Tibial nerve (tissue), 4 donors: ENCODE measurements at regions not wholly inside any gene's neighbourhood (a gene's known extent, or its start where the extent isn't known, plus 50 kb on each side); places are given as distances from the start of the nearest gene placed in this dataset.

Experiments used
- CTCF ChIP-seq, 5 experiments: fragments of 200-600 bp in 3 of 5; fragments of 450-650 bp in 2 of 5; sonication (generic) in 3 of 5; IDR thresholded peaks; one replicate each; pipeline ENCODE4 v1.5.1; 2016 to 2019; ENCODE audit warnings: antibody characterized with exemption in 5 of 5, mild to moderate bottlenecking in 3 of 5, moderate library complexity in 2 of 5
- EP300 ChIP-seq, 2 donors: sonication (generic); formaldehyde crosslinking; IDR thresholded peaks; one replicate each; pipeline ENCODE4 v1.6.1; 2017; ENCODE audit warnings: antibody characterized with exemption in 2 of 2, mild to moderate bottlenecking in 1 of 2
- POLR2A ChIP-seq, 2 donors: fragments of 450-650 bp; IDR thresholded peaks; one replicate each; pipeline ENCODE4 v1.6.1; 2017; ENCODE audit warnings: antibody characterized with exemption in 2 of 2, mild to moderate bottlenecking in 2 of 2, moderate library complexity in 2 of 2

GRCh38 chr11:134861490-134862104 lies 449.6 kb upstream of the B3GAT1 start:
- TF ChIP-seq CTCF (IDR thresholded peaks at IDR 0.05): no peak
- TF ChIP-seq POLR2A (IDR thresholded peaks at IDR 0.05): no peak
- TF ChIP-seq EP300 (IDR thresholded peaks at IDR 0.05): no peak
